GM23338 (cell line): ENCODE measurements at regions not wholly inside any gene's neighbourhood (a gene's known extent, or its start where the extent isn't known, plus 50 kb on each side); places are given as distances from the start of the nearest gene placed in this dataset.
A peak's percentile ranks its signal among the peaks of the same experiment; 100 is the strongest.

Experiments
- ATAC-seq: fragments of 200-7000 bp; cut with Tn5 transposase; 3 replicates; pipeline ENCODE4 v1.9.1; 2020
- DNase-seq: peaks from one replicate; pipeline ENCODE4 v3.0.0-alpha.2; 2015; ENCODE audit warnings: low spot score
- H2AFZ ChIP-seq: fragments of 200-600 bp; sonication (generic); 2 replicates; pipeline ENCODE4 v1.8.0; 2016; ENCODE audit warnings: antibody characterized with exemption, mild to moderate bottlenecking, moderate library complexity
- H3F3A ChIP-seq: fragments of 200-600 bp; sonication (generic); replicated peaks from 2 replicates; pipeline ENCODE4 v1.8.0; 2017; ENCODE audit warnings: antibody characterized with exemption, mixed run types, low read depth
- H3K27ac ChIP-seq: fragments of 200-600 bp; sonication (generic); 2 replicates; pipeline ENCODE4 v1.6.1; 2016; ENCODE audit warnings: low read depth
- H3K27me3 ChIP-seq: fragments of 200-600 bp; sonication (generic); 2 replicates; pipeline ENCODE4 v1.8.0; 2016; ENCODE audit warnings: mild to moderate bottlenecking, mixed run types, moderate library complexity; ENCODE audit not compliant: insufficient read depth
- H3K36me3 ChIP-seq: fragments of 200-600 bp; sonication (generic); 2 replicates; pipeline ENCODE4 v1.8.0; 2016; ENCODE audit warnings: mild to moderate bottlenecking; ENCODE audit not compliant: insufficient read depth
- H3K4me1 ChIP-seq: fragments of 200-600 bp; sonication (generic); 2 replicates; pipeline ENCODE4 v1.8.0; 2016; ENCODE audit warnings: mild to moderate bottlenecking, moderate library complexity; ENCODE audit not compliant: insufficient read depth
- H3K4me2 ChIP-seq: fragments of 200-600 bp; sonication (generic); 2 replicates; pipeline ENCODE4 v1.7.1; 2017; ENCODE audit warnings: mixed run types
- H3K4me3 ChIP-seq: fragments of 200-600 bp; sonication (generic); 2 replicates; pipeline ENCODE4 v1.6.1; 2016; ENCODE audit warnings: mixed run types
- H3K79me2 ChIP-seq: fragments of 200-600 bp; sonication (generic); replicated peaks from 2 replicates; pipeline ENCODE4 v1.8.0; 2017; ENCODE audit warnings: mild to moderate bottlenecking; ENCODE audit not compliant: insufficient read depth
- H3K9me2 ChIP-seq: fragments of 200-600 bp; sonication (generic); 2 replicates; pipeline ENCODE4 v1.8.0; 2017; ENCODE audit not compliant: insufficient read depth
- H4K20me1 ChIP-seq: fragments of 200-600 bp; sonication (generic); replicated peaks from 2 replicates; pipeline ENCODE4 v1.8.0; 2017; ENCODE audit warnings: mild to moderate bottlenecking; ENCODE audit not compliant: insufficient read depth
- H3K27ac Mint-ChIP-seq: 2 replicates; pipeline ENCODE4 v1.8.0; 2020; ENCODE audit warnings: inconsistent platforms, mild to moderate bottlenecking, moderate library complexity, mixed read lengths
- H3K27me3 Mint-ChIP-seq: 3 replicates; pipeline ENCODE4 v1.8.0; 2022; ENCODE audit warnings: low read depth, mild to moderate bottlenecking, moderate library complexity, mixed read lengths, inconsistent platforms; ENCODE audit not compliant: insufficient read depth, poor library complexity
- H3K36me3 Mint-ChIP-seq: 3 replicates; pipeline ENCODE4 v1.8.0; 2021; ENCODE audit warnings: low read depth, mild to moderate bottlenecking, inconsistent platforms, moderate library complexity, mixed read lengths
- H3K4me1 Mint-ChIP-seq: 3 replicates; pipeline ENCODE4 v1.8.0; 2020; ENCODE audit warnings: mild to moderate bottlenecking, inconsistent platforms, mixed read lengths
- H3K4me3 Mint-ChIP-seq: 3 replicates; pipeline ENCODE4 v1.8.0; 2021; ENCODE audit warnings: moderate library complexity, mild to moderate bottlenecking, inconsistent platforms, mixed read lengths
- H3K9me3 Mint-ChIP-seq: 3 replicates; pipeline ENCODE4 v1.8.0; 2020; ENCODE audit warnings: moderate library complexity, mild to moderate bottlenecking, inconsistent platforms, mixed read lengths
- CREB1 ChIP-seq: fragments of 250-450 bp; sonication (Bioruptor Pico); IDR thresholded peaks from 2 replicates; pipeline ENCODE4 v1.5.0; 2020; ENCODE audit warnings: low read depth, mild to moderate bottlenecking, moderate library complexity
- NANOG ChIP-seq: IDR thresholded peaks from 2 replicates; pipeline ENCODE4 v1.6.1; 2016; ENCODE audit warnings: antibody characterized with exemption, borderline replicate concordance
- STAT1 ChIP-seq: IDR thresholded peaks from one replicate; pipeline ENCODE4 v1.6.1; 2016; ENCODE audit warnings: antibody characterized with exemption; ENCODE audit not compliant: unreplicated experiment
- TF ChIP-seq, protein P1 (sequence below): fragments of 250-450 bp; sonication (Bioruptor Pico); IDR thresholded peaks from 2 replicates; pipeline ENCODE4 v1.5.0; 2020; ENCODE audit warnings: mild to moderate bottlenecking, moderate library complexity
- TF ChIP-seq, protein P2 (sequence below): IDR thresholded peaks from one replicate; pipeline ENCODE4 v1.6.1; 2018; ENCODE audit warnings: antibody characterized with exemption; ENCODE audit not compliant: unreplicated experiment

DNA sequence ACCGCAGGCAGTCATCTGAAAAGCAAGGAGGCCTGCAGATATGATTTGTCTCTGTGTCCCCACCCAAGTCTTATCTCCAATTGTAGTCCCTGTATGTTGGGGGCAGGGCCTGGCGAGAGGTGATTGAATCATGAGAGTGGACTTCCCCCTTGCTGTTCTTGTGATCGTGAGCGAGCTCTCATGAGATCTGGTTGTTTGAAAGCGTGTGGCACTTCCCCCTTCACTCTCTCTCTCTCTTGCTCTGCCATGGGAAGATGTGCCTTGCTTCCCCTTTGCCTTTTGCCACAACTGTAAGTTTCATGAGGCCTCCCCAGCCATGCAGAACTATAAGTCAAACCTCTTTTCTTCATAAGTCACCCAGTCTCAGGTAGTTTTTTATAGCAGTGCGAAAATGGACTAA, 83.3 kb downstream of the TMCO5A start:
- peaks cover 10% of the 10 kb centered on the region for H3K4me1 Mint-ChIP-seq
- no peak for ATAC-seq
- Histone ChIP-seq H3F3A (no peaks in the 10 kb centered on the region), H2AFZ (peak overlapping the region; percentile 63), H3K79me2 (no peaks in the 10 kb centered on the region), H3K4me3 (no peak overlapping the region), H4K20me1 (no peaks in the 10 kb centered on the region), H3K27me3 (no peaks in the 10 kb centered on the region), H3K9me2 (no peaks in the 10 kb centered on the region), H3K36me3 (no peaks in the 10 kb centered on the region), H3K4me1 (no peaks in the 10 kb centered on the region), H3K4me2 (no peak overlapping the region), H3K27ac (no peak overlapping the region)
- H3K9me3 Mint-ChIP-seq: no peaks in the 10 kb centered on the region
- TF ChIP-seq, protein P1, sequence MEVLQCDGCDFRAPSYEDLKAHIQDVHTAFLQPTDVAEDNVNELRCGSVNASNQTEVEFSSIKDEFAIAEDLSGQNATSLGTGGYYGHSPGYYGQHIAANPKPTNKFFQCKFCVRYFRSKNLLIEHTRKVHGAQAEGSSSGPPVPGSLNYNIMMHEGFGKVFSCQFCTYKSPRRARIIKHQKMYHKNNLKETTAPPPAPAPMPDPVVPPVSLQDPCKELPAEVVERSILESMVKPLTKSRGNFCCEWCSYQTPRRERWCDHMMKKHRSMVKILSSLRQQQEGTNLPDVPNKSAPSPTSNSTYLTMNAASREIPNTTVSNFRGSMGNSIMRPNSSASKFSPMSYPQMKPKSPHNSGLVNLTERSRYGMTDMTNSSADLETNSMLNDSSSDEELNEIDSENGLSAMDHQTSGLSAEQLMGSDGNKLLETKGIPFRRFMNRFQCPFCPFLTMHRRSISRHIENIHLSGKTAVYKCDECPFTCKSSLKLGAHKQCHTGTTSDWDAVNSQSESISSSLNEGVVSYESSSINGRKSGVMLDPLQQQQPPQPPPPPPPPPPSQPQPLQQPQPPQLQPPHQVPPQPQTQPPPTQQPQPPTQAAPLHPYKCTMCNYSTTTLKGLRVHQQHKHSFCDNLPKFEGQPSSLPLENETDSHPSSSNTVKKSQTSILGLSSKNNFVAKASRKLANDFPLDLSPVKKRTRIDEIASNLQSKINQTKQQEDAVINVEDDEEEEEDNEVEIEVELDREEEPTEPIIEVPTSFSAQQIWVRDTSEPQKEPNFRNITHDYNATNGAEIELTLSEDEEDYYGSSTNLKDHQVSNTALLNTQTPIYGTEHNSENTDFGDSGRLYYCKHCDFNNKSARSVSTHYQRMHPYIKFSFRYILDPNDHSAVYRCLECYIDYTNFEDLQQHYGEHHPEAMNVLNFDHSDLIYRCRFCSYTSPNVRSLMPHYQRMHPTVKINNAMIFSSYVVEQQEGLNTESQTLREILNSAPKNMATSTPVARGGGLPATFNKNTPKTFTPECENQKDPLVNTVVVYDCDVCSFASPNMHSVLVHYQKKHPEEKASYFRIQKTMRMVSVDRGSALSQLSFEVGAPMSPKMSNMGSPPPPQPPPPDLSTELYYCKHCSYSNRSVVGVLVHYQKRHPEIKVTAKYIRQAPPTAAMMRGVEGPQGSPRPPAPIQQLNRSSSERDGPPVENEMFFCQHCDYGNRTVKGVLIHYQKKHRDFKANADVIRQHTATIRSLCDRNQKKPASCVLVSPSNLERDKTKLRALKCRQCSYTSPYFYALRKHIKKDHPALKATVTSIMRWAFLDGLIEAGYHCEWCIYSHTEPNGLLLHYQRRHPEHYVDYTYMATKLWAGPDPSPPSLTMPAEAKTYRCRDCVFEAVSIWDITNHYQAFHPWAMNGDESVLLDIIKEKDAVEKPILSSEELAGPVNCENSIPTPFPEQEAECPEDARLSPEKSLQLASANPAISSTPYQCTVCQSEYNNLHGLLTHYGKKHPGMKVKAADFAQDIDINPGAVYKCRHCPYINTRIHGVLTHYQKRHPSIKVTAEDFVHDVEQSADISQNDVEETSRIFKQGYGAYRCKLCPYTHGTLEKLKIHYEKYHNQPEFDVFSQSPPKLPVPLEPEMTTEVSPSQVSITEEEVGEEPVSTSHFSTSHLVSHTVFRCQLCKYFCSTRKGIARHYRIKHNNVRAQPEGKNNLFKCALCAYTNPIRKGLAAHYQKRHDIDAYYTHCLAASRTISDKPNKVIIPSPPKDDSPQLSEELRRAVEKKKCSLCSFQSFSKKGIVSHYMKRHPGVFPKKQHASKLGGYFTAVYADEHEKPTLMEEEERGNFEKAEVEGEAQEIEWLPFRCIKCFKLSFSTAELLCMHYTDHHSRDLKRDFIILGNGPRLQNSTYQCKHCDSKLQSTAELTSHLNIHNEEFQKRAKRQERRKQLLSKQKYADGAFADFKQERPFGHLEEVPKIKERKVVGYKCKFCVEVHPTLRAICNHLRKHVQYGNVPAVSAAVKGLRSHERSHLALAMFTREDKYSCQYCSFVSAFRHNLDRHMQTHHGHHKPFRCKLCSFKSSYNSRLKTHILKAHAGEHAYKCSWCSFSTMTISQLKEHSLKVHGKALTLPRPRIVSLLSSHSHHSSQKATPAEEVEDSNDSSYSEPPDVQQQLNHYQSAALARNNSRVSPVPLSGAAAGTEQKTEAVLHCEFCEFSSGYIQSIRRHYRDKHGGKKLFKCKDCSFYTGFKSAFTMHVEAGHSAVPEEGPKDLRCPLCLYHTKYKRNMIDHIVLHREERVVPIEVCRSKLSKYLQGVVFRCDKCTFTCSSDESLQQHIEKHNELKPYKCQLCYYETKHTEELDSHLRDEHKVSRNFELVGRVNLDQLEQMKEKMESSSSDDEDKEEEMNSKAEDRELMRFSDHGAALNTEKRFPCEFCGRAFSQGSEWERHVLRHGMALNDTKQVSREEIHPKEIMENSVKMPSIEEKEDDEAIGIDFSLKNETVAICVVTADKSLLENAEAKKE (CRISPR knock-in tag): no peak
- TF ChIP-seq CREB1 (CRISPR knock-in tag): no peak
- H3K27ac Mint-ChIP-seq: no peak overlapping the region
- H3K27me3 Mint-ChIP-seq: no peaks in the 10 kb centered on the region
- DNase-seq: no peak
- no peak overlapping the region for H3K4me3 Mint-ChIP-seq
- H3K36me3 Mint-ChIP-seq: no peaks in the 10 kb centered on the region

DNA sequence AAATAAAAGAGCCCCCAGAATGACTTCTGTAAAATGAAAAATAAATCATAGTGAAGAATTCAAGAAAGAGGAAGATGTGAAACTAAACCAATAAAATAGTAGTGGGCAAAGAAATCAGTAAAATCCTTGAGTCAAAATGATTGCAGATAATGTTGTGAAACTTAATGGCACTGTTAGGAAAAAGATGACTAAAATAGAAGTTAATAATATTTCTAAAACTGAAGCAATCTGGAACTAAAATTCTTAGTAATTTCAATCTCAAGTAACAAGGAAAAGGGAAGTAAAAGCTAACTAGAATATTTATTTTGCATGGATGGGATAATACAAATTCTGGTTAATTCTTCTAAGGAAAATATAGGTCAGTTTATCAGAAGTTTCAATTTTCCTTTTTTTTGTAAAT, 84.6 kb downstream of the TMCO5A start:
- H3F3A ChIP-seq: no peaks in the 10 kb centered on the region
- Mint-ChIP-seq H3K27ac (no peak overlapping the region), H3K4me1 (peaks cover 6% of the 10 kb centered on the region; the same call in 1 of the 3 replicates), H3K4me3 (no peak overlapping the region), H3K27me3 (no peaks in the 10 kb centered on the region), H3K9me3 (no peaks in the 10 kb centered on the region), H3K36me3 (no peaks in the 10 kb centered on the region)
- no peak overlapping the region for H3K4me2 ChIP-seq
- TF ChIP-seq NANOG: no peak
- no peak for TF ChIP-seq STAT1
- TF ChIP-seq, protein P2, sequence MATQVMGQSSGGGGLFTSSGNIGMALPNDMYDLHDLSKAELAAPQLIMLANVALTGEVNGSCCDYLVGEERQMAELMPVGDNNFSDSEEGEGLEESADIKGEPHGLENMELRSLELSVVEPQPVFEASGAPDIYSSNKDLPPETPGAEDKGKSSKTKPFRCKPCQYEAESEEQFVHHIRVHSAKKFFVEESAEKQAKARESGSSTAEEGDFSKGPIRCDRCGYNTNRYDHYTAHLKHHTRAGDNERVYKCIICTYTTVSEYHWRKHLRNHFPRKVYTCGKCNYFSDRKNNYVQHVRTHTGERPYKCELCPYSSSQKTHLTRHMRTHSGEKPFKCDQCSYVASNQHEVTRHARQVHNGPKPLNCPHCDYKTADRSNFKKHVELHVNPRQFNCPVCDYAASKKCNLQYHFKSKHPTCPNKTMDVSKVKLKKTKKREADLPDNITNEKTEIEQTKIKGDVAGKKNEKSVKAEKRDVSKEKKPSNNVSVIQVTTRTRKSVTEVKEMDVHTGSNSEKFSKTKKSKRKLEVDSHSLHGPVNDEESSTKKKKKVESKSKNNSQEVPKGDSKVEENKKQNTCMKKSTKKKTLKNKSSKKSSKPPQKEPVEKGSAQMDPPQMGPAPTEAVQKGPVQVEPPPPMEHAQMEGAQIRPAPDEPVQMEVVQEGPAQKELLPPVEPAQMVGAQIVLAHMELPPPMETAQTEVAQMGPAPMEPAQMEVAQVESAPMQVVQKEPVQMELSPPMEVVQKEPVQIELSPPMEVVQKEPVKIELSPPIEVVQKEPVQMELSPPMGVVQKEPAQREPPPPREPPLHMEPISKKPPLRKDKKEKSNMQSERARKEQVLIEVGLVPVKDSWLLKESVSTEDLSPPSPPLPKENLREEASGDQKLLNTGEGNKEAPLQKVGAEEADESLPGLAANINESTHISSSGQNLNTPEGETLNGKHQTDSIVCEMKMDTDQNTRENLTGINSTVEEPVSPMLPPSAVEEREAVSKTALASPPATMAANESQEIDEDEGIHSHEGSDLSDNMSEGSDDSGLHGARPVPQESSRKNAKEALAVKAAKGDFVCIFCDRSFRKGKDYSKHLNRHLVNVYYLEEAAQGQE: no peak
- no peak for ATAC-seq
- H3K27ac ChIP-seq: no peak overlapping the region
- H3K79me2 ChIP-seq: no peaks in the 10 kb centered on the region
- H2AFZ ChIP-seq: no peak overlapping the region
- H3K27me3 ChIP-seq: no peaks in the 10 kb centered on the region
- no peaks in the 10 kb centered on the region for H3K4me1 ChIP-seq
- H3K36me3 ChIP-seq: no peaks in the 10 kb centered on the region
- no peaks in the 10 kb centered on the region for H3K9me2 ChIP-seq
- H4K20me1 ChIP-seq: no peaks in the 10 kb centered on the region
- no peak overlapping the region for H3K4me3 ChIP-seq
- no peak for DNase-seq
